ENCODE measurements at regions not wholly inside any gene's neighbourhood (a gene's known extent, or its start where the extent isn't known, plus 50 kb on each side); places are given as distances from the start of the nearest gene placed in this dataset.

DNA sequence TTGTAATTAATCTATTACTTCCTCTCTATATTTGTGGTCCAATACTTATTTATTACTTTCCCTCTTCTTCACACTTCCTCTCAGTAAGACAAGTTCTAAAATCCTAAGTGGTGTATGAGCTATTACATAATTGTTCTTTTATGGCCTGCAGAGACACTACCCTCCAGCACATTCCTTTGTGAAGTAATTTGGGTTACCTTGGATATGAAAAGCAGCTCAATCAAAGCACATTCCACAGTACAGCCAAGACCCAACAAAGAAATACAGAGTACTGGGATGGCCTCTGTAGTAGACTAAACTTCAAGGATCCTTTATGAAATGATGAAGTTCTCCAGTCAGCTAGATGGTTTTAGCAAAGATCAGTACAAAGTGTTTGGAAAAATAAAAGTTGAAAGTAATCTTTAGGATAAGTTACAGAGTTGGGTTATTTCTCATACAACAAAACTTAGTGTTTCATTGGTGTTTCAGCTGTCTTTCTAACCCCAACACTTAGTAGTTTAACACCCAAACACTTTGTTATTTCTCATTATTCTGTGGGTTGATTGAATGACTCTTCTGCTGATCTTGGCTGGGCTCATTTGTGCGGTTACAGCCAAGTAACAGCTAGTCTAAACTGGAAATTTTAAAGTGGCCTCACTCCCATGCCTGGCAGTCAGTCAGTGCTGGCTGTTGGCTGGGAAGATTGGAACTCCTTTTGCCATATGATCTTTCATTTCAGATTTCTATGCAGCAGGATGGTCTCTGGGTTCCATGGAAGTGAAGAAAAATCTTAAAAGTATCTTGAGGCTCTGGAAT lies 161.5 kb upstream of the POU3F2 start:
- 47% methylated on average over 1 of the region's 1 CpG for WGBS (ENCODE audit: insufficient coverage, insufficient replicate concordance, low lambda C conversion rate, missing lambda C conversion rate)
- Histone ChIP-seq H3K36me3 (ENCODE audit: control insufficient read depth in 2 of 2, insufficient read depth in 2 of 2, low read length in 1 of 2) (no peaks in the 10 kb centered on the region), H3K27me3 (replicated peaks in 1 of 2; ENCODE audit: control insufficient read depth in 2 of 2, insufficient read depth in 2 of 2, low read length in 1 of 2) (no peaks in the 10 kb centered on the region), H3K79me2 (ENCODE audit: control insufficient read depth, insufficient read depth, low read length) (no peaks in the 10 kb centered on the region), H3K9ac (ENCODE audit: control insufficient read depth, insufficient read depth, low read length) (no peak overlapping the region), H3K27ac (ENCODE audit: control insufficient read depth, insufficient read depth) (no peak overlapping the region), H3K4me1 (ENCODE audit: control insufficient read depth, insufficient read depth, low read length) (no peaks in the 10 kb centered on the region), H3K4me3 (no peak overlapping the region), H3K4me2 (ENCODE audit: control insufficient read depth, insufficient read depth) (no peak overlapping the region), H4K20me1 (ENCODE audit: control insufficient read depth, insufficient read depth) (no peaks in the 10 kb centered on the region), H3K9me3 (replicated peaks; ENCODE audit: control insufficient read depth, insufficient read depth, low read length) (no peaks in the 10 kb centered on the region), H2AFZ (ENCODE audit: control insufficient read depth, low read depth, low read length) (no peak overlapping the region)
- no peak for DNase-seq (ENCODE audit: low read depth, low spot score)
- no TSS peak for BruUV-seq (replicated peaks)
- CTCF ChIA-PET, result no interaction called here
- in situ Hi-C loops (cut with MboI) (no loop called here), intact Hi-C loops (cut with micrococcal nuclease; ENCODE audit: unreplicated experiment) (no loop called here)
- POLR2A ChIA-PET, result no interaction called here
- SMC1A ChIA-PET (ENCODE audit: uncharacterized antibody, unreplicated experiment), result no interaction called here
- no peak for FAIRE-seq
- TF ChIP-seq NFYB (IDR thresholded peaks at IDR 0.05; ENCODE audit: insufficient read depth, low read depth, low read length) (no peak), RELA (IDR thresholded peaks at IDR 0.05; ENCODE audit: borderline replicate concordance, partially characterized antibody) (no peak), RCOR1 (conservative IDR thresholded peaks at IDR 0.05; ENCODE audit: low read depth, low read length) (no peak), SIX5 (IDR thresholded peaks at IDR 0.05; ENCODE audit: low read depth, low read length, severe bottlenecking) (no peak), MEF2B (IDR thresholded peaks at IDR 0.05; ENCODE audit: partially characterized antibody, poor library complexity, severe bottlenecking) (no peak), NR2F1 (conservative IDR thresholded peaks at IDR 0.05) (no peak), RUNX3 (IDR thresholded peaks at IDR 0.05; ENCODE audit: low read length) (no peak), GABPA (IDR thresholded peaks at IDR 0.05; ENCODE audit: low read depth) (no peak), SIN3A (IDR thresholded peaks at IDR 0.05; ENCODE audit: low read depth, low read length) (no peak), POLR2AphosphoS5 (IDR thresholded peaks at IDR 0.05; ENCODE audit: low read length) (no peak), CBX5 (IDR thresholded peaks at IDR 0.05; ENCODE audit: low read depth) (no peak), ZNF274 (IDR thresholded peaks at IDR 0.05; ENCODE audit: insufficient read depth, insufficient read length) (no peak)
- TF ChIP-seq, protein P1, sequence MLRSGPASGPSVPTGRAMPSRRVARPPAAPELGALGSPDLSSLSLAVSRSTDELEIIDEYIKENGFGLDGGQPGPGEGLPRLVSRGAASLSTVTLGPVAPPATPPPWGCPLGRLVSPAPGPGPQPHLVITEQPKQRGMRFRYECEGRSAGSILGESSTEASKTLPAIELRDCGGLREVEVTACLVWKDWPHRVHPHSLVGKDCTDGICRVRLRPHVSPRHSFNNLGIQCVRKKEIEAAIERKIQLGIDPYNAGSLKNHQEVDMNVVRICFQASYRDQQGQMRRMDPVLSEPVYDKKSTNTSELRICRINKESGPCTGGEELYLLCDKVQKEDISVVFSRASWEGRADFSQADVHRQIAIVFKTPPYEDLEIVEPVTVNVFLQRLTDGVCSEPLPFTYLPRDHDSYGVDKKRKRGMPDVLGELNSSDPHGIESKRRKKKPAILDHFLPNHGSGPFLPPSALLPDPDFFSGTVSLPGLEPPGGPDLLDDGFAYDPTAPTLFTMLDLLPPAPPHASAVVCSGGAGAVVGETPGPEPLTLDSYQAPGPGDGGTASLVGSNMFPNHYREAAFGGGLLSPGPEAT (IDR thresholded peaks at IDR 0.05; ENCODE audit: low read depth), result no peak
- TF ChIP-seq, protein P2, sequence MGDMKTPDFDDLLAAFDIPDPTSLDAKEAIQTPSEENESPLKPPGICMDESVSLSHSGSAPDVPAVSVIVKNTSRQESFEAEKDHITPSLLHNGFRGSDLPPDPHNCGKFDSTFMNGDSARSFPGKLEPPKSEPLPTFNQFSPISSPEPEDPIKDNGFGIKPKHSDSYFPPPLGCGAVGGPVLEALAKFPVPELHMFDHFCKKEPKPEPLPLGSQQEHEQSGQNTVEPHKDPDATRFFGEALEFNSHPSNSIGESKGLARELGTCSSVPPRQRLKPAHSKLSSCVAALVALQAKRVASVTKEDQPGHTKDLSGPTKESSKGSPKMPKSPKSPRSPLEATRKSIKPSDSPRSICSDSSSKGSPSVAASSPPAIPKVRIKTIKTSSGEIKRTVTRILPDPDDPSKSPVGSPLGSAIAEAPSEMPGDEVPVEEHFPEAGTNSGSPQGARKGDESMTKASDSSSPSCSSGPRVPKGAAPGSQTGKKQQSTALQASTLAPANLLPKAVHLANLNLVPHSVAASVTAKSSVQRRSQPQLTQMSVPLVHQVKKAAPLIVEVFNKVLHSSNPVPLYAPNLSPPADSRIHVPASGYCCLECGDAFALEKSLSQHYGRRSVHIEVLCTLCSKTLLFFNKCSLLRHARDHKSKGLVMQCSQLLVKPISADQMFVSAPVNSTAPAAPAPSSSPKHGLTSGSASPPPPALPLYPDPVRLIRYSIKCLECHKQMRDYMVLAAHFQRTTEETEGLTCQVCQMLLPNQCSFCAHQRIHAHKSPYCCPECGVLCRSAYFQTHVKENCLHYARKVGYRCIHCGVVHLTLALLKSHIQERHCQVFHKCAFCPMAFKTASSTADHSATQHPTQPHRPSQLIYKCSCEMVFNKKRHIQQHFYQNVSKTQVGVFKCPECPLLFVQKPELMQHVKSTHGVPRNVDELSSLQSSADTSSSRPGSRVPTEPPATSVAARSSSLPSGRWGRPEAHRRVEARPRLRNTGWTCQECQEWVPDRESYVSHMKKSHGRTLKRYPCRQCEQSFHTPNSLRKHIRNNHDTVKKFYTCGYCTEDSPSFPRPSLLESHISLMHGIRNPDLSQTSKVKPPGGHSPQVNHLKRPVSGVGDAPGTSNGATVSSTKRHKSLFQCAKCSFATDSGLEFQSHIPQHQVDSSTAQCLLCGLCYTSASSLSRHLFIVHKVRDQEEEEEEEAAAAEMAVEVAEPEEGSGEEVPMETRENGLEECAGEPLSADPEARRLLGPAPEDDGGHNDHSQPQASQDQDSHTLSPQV (IDR thresholded peaks at IDR 0.05), result no peak
- no peak for ATAC-seq
- RAD21 ChIA-PET (ENCODE audit: unreplicated experiment), result no interaction called here

Measured in GM12878 (cell line).